ENCODE measurements at regions not wholly inside any gene's neighbourhood (a gene's known extent, or its start where the extent isn't known, plus 50 kb on each side); places are given as distances from the start of the nearest gene placed in this dataset.
A peak's percentile ranks its signal among the peaks of the same experiment; 100 is the strongest.

GRCh38 chr6:148192310-148192709 lies 150.3 kb upstream of the SASH1 start:
- H3K4me2 ChIP-seq (ENCODE audit: low read length) = peak overlapping the region; percentile 83
- DNase-seq (peak; percentile 76), ATAC-seq (peak; percentile 80)
- peak overlapping the region; percentile 58 for H3K4me3 ChIP-seq (ENCODE audit: low read length)
- ChIA-PET POLR2A (ENCODE audit: unreplicated experiment) (interaction anchor here (0.6 kb wide), 1 partner anchor 255 kb away, joined by 3 read pairs; no protein-coding TSS in a partner anchor), CTCF (interaction anchor here (1.6 to 2.1 kb wide), 2 partner anchors 12 to 58 kb away, joined by 3 to 18 read pairs; no protein-coding TSS in a partner anchor)
- H2AFZ ChIP-seq (ENCODE audit: low read length) = peak overlapping the region; percentile 24; the same call in 1 of the 2 replicates
- H3K27me3 ChIP-seq (ENCODE audit: low read length) = no peaks in the 10 kb centered on the region
- no peaks in the 10 kb centered on the region for H3K9me2 ChIP-seq (replicated peaks; ENCODE audit: low read length)
- peaks cover 5% of the 10 kb centered on the region for H3F3A ChIP-seq (ENCODE audit: low read length, unreplicated experiment)
- H3K79me2 ChIP-seq (ENCODE audit: low read length) = no peaks in the 10 kb centered on the region
- H3K36me3 ChIP-seq (ENCODE audit: low read depth, low read length) = no peaks in the 10 kb centered on the region
- no peaks in the 10 kb centered on the region for H4K20me1 ChIP-seq (ENCODE audit: low read length)
- no peaks in the 10 kb centered on the region for H3K9me3 ChIP-seq (ENCODE audit: low read length)
- no TSS peak for BruUV-seq (replicated peaks)
- TF ChIP-seq EZH2 (IDR thresholded peaks at IDR 0.05; ENCODE audit: low read length, unreplicated experiment) = no peak
- no peak for TF ChIP-seq CTCF (conservative IDR thresholded peaks at IDR 0.05; ENCODE audit: low read depth, low read length)
- TF ChIP-seq EZH2phosphoT487 (IDR thresholded peaks at IDR 0.05; ENCODE audit: borderline replicate concordance, low read length) = no peak
- peak overlapping the region; percentile 89 for H3K27ac ChIP-seq (ENCODE audit: low read length)
- intact Hi-C loops (cut with micrococcal nuclease) = loop anchor here (2.0 to 10.0 kb wide), 2 partner anchors 152 to 248 kb away; partner anchors contain the start of gene SASH1
- H3K4me1 ChIP-seq (ENCODE audit: insufficient read depth, low read length) = peaks cover 41% of the 10 kb centered on the region
- H3K9ac ChIP-seq (ENCODE audit: low read length) = peak overlapping the region; percentile 45

- no peak for TF ChIP-seq EZH2phosphoT487 (IDR thresholded peaks at IDR 0.05; ENCODE audit: borderline replicate concordance, low read length)
- TF ChIP-seq EZH2 (IDR thresholded peaks at IDR 0.05; ENCODE audit: low read length, unreplicated experiment) = no peak
- no peak for TF ChIP-seq CTCF (conservative IDR thresholded peaks at IDR 0.05; ENCODE audit: low read depth, low read length)
- H3K79me2 ChIP-seq (ENCODE audit: low read length) = no peaks in the 10 kb centered on the region
- H2AFZ ChIP-seq (ENCODE audit: low read length) = peak overlapping the region; percentile 24
- no peaks in the 10 kb centered on the region for H3K36me3 ChIP-seq (ENCODE audit: low read depth, low read length)
- H4K20me1 ChIP-seq (ENCODE audit: low read length) = no peaks in the 10 kb centered on the region
- peak overlapping the region; percentile 89 for H3K27ac ChIP-seq (ENCODE audit: low read length)
- H3K4me2 ChIP-seq (ENCODE audit: low read length) = peak overlapping the region; percentile 83
- H3K4me1 ChIP-seq (ENCODE audit: insufficient read depth, low read length) = peaks cover 41% of the 10 kb centered on the region
- no peaks in the 10 kb centered on the region for H3K27me3 ChIP-seq (ENCODE audit: low read length)
- no peaks in the 10 kb centered on the region for H3K9me3 ChIP-seq (ENCODE audit: low read length)
- DNase-seq (peak; percentile 72), ATAC-seq (peak; percentile 23)
- BruUV-seq (replicated peaks) = no TSS peak
- CTCF ChIA-PET = interaction anchor here (1.6 to 2.1 kb wide), 2 partner anchors 13 to 57 kb away, joined by 3 to 18 read pairs; no protein-coding TSS in a partner anchor
- intact Hi-C loops (cut with micrococcal nuclease) = loop anchor here (2.0 to 10.0 kb wide), 2 partner anchors 152 to 248 kb away; partner anchors contain the start of gene SASH1
- peak overlapping the region; percentile 40 for H3K9ac ChIP-seq (ENCODE audit: low read length)
- H3K4me3 ChIP-seq (ENCODE audit: low read length) = peak overlapping the region; percentile 58; the same call in 1 of the 2 replicates
- POLR2A ChIA-PET (ENCODE audit: unreplicated experiment) = no interaction called here
- H3F3A ChIP-seq (ENCODE audit: low read length, unreplicated experiment) = peaks cover 5% of the 10 kb centered on the region
- H3K9me2 ChIP-seq (replicated peaks; ENCODE audit: low read length) = no peaks in the 10 kb centered on the region
Measured at GRCh38 chr6:148193063-148193680, 149.5 kb upstream of the SASH1 start.

- no peak overlapping the region for H3K27ac ChIP-seq (ENCODE audit: low read length)
- ATAC-seq (no peak), DNase-seq (no peak)
- intact Hi-C loops (cut with micrococcal nuclease) = loop anchor here (10.0 kb wide), 1 partner anchor 149 kb away; the partner anchor contains the start of gene SASH1
- peaks cover 36% of the 10 kb centered on the region for H3K4me1 ChIP-seq (ENCODE audit: insufficient read depth, low read length)
- H3K9ac ChIP-seq (ENCODE audit: low read length) = no peak overlapping the region
- H3K9me2 ChIP-seq (replicated peaks; ENCODE audit: low read length) = no peaks in the 10 kb centered on the region
- ChIA-PET CTCF (no interaction called here), POLR2A (ENCODE audit: unreplicated experiment) (no interaction called here)
- peaks cover 5% of the 10 kb centered on the region for H3F3A ChIP-seq (ENCODE audit: low read length, unreplicated experiment)
- no peaks in the 10 kb centered on the region for H3K79me2 ChIP-seq (ENCODE audit: low read length)
- no peak overlapping the region for H2AFZ ChIP-seq (ENCODE audit: low read length)
- no peak overlapping the region for H3K4me2 ChIP-seq (ENCODE audit: low read length)
- H4K20me1 ChIP-seq (ENCODE audit: low read length) = no peaks in the 10 kb centered on the region
- no peaks in the 10 kb centered on the region for H3K27me3 ChIP-seq (ENCODE audit: low read length)
- no peaks in the 10 kb centered on the region for H3K9me3 ChIP-seq (ENCODE audit: low read length)
- H3K36me3 ChIP-seq (ENCODE audit: low read depth, low read length) = no peaks in the 10 kb centered on the region
- TF ChIP-seq EZH2 (IDR thresholded peaks at IDR 0.05; ENCODE audit: low read length, unreplicated experiment) = no peak
- no peak for TF ChIP-seq CTCF (conservative IDR thresholded peaks at IDR 0.05; ENCODE audit: low read depth, low read length)
- no peak for TF ChIP-seq EZH2phosphoT487 (IDR thresholded peaks at IDR 0.05; ENCODE audit: borderline replicate concordance, low read length)
- no peak overlapping the region for H3K4me3 ChIP-seq (ENCODE audit: low read length)
- no TSS peak for BruUV-seq (replicated peaks)
Measured at GRCh38 chr6:148195511-148195910, 147.1 kb upstream of the SASH1 start.

All from PC-3 (cell line).